Dedifferentiated amniotic fluid mesenchymal stem cell (primary cell): ENCODE measurements at regions not wholly inside any gene's neighbourhood (a gene's known extent, or its start where the extent isn't known, plus 50 kb on each side); places are given as distances from the start of the nearest gene placed in this dataset.
"Not testable (repeated sequence)": the region's sequence is repeated elsewhere in the genome, so short reads cannot be mapped to it uniquely, and the experiment has no call there.

Source experiments
- DNase-seq: peaks from one replicate; pipeline ENCODE4 v3.0.0-alpha.2; 2016; ENCODE audit errors: extremely low spot score

- no peak for DNase-seq
Observed at GRCh38 chr18:1811282-1811681, 760.0 kb downstream of the METTL4 start.

- no peak for DNase-seq
Observed at GRCh38 chr18:1825296-1825695, 746.0 kb downstream of the METTL4 start.

- DNase-seq = no peak
Observed at GRCh38 chr18:1840878-1841277, 730.4 kb downstream of the METTL4 start.

GRCh38 chr18:1846640-1847039 lies 724.7 kb downstream of the METTL4 start:
- DNase-seq = no peak

GRCh38 chr18:1848716-1849115 lies 722.6 kb downstream of the METTL4 start:
- no peak for DNase-seq

- DNase-seq = no peak
Observed at GRCh38 chr18:1849386-1849785, 721.9 kb downstream of the METTL4 start.

GRCh38 chr18:1857281-1857680 lies 714.0 kb downstream of the METTL4 start:
- DNase-seq = not testable (repeated sequence)

GRCh38 chr18:1861473-1861872 lies 709.8 kb downstream of the METTL4 start:
- DNase-seq = no peak

GRCh38 chr18:1865869-1866268 lies 705.4 kb downstream of the METTL4 start:
- no peak for DNase-seq

- no peak for DNase-seq
Observed at GRCh38 chr18:1872274-1872673, 699.0 kb downstream of the METTL4 start.

GRCh38 chr18:1875219-1875618 lies 696.1 kb downstream of the METTL4 start:
- DNase-seq = no peak

- DNase-seq = no peak
Observed at GRCh38 chr18:1884623-1885022, 686.7 kb downstream of the METTL4 start.

- no peak for DNase-seq
Observed at GRCh38 chr18:1891641-1892040, 679.7 kb downstream of the METTL4 start.

GRCh38 chr18:1892191-1892590 lies 679.1 kb downstream of the METTL4 start:
- no peak for DNase-seq

- no peak for DNase-seq
Observed at GRCh38 chr18:1895456-1896185, 675.7 kb downstream of the METTL4 start.

GRCh38 chr18:1906421-1906820 lies 664.9 kb downstream of the METTL4 start:
- no peak for DNase-seq

- DNase-seq = no peak
Observed at GRCh38 chr18:1907470-1908206, 663.7 kb downstream of the METTL4 start.

- no peak for DNase-seq
Observed at GRCh38 chr18:1914489-1914888, 656.8 kb downstream of the METTL4 start.

GRCh38 chr18:1916869-1917523 lies 654.3 kb downstream of the METTL4 start:
- DNase-seq = no peak

GRCh38 chr18:1917569-1917968 lies 653.7 kb downstream of the METTL4 start:
- no peak for DNase-seq

- DNase-seq = no peak
Observed at GRCh38 chr18:1922066-1922465, 649.2 kb downstream of the METTL4 start.

- DNase-seq = no peak
Observed at GRCh38 chr18:1928711-1929110, 642.6 kb downstream of the METTL4 start.

- DNase-seq = no peak
Observed at GRCh38 chr18:1929720-1930119, 641.6 kb downstream of the METTL4 start.
